Endodermal cell (in vitro differentiated cells): ENCODE measurements at regions not wholly inside any gene's neighbourhood (a gene's known extent, or its start where the extent isn't known, plus 50 kb on each side); places are given as distances from the start of the nearest gene placed in this dataset.
"Not testable (repeated sequence)": the region's sequence is repeated elsewhere in the genome, so short reads cannot be mapped to it uniquely, and the experiment has no call there.

Experiments used
- DNase-seq: peaks from one replicate; pipeline ENCODE4 v3.0.0-alpha.2; 2017
- H3K27ac ChIP-seq: 2 replicates; pipeline ENCODE4 v1.5.1; 2013; ENCODE audit warnings: mild to moderate bottlenecking, low read depth, low read length, moderate library complexity
- H3K27me3 ChIP-seq: 2 replicates; pipeline ENCODE4 v1.6.1; 2013; ENCODE audit warnings: mild to moderate bottlenecking, low read length, moderate library complexity; ENCODE audit not compliant: insufficient read depth, control insufficient read depth, poor library complexity, severe bottlenecking
- H3K36me3 ChIP-seq: 2 replicates; pipeline ENCODE4 v1.7.0; 2013; ENCODE audit warnings: mild to moderate bottlenecking, low read length, moderate library complexity; ENCODE audit not compliant: control insufficient read depth, insufficient read depth
- H3K4me1 ChIP-seq: one replicate; pipeline ENCODE4 v1.7.0; 2013; ENCODE audit warnings: low read length; ENCODE audit not compliant: control insufficient read depth, insufficient read depth
- H3K4me3 ChIP-seq: 2 replicates; pipeline ENCODE4 v1.5.1; 2013; ENCODE audit warnings: mild to moderate bottlenecking, low read length, moderate library complexity
- H3K9ac ChIP-seq: 2 replicates; pipeline ENCODE4 v1.6.1; 2013; ENCODE audit warnings: mild to moderate bottlenecking, low read length, moderate library complexity; ENCODE audit not compliant: poor library complexity, severe bottlenecking; ENCODE audit errors: extremely low read depth
- H3K9me3 ChIP-seq: 2 replicates; pipeline ENCODE4 v1.6.1; 2013; ENCODE audit warnings: mild to moderate bottlenecking, low read length, moderate library complexity; ENCODE audit not compliant: control insufficient read depth
- H3K27ac Mint-ChIP-seq: 2 replicates; pipeline ENCODE4 v1.8.0; 2020; ENCODE audit warnings: mixed read lengths
- H3K27me3 Mint-ChIP-seq: 2 replicates; pipeline ENCODE4 v1.8.0; 2021; ENCODE audit warnings: mild to moderate bottlenecking, mixed read lengths; ENCODE audit not compliant: insufficient read depth
- H3K36me3 Mint-ChIP-seq: 2 replicates; pipeline ENCODE4 v1.8.0; 2020; ENCODE audit warnings: low read depth, mixed read lengths
- H3K4me1 Mint-ChIP-seq: 2 replicates; pipeline ENCODE4 v1.8.0; 2020; ENCODE audit warnings: mixed read lengths
- H3K4me3 Mint-ChIP-seq: 2 replicates; pipeline ENCODE4 v1.8.0; 2020; ENCODE audit warnings: mild to moderate bottlenecking, moderate library complexity, mixed read lengths
- H3K9me3 Mint-ChIP-seq: 2 replicates; pipeline ENCODE4 v1.8.0; 2020; ENCODE audit warnings: mild to moderate bottlenecking, mixed read lengths
- WGBS, 2 experiments: methylation state at CpG; one replicate each; pipeline versions ENCODE4 v1.1.5 to v1.1.7; 2013; ENCODE audit warnings: missing lambda C conversion rate in 2 of 2, mixed read lengths in 1 of 2; ENCODE audit not compliant: insufficient coverage in 1 of 2, insufficient read length in 1 of 2; 5-methylcytosine and 5-hydroxymethylcytosine counted together
- TF ChIP-seq, protein P1 (sequence below): fragments of 200-600 bp; sonication (generic); conservative IDR thresholded peaks from 2 replicates; pipeline ENCODE4 v1.5.0; 2021; ENCODE audit warnings: antibody characterized with exemption, mild to moderate bottlenecking

DNA sequence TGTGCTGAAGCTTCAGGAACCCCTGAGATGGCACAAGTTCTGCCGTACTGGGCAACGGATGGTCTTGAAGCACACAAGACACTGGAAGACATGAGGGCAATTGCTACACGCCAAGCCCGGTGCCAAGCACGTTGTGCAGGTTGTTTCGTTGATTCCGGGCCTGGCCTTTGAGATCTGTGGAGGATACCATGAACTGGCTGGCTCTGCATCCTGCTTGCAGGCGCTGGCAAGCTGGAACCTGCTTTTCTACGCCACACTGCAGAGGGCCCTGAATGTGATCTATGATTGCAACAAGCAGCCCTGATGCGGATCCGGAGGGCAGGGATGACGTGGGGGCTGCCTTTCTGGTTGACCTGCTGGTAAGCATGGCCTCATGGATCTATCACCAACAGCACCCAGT, 262.5 kb upstream of the ATP10A start:
- peaks cover 3% of the 10 kb centered on the region for H3K27me3 Mint-ChIP-seq
- Histone ChIP-seq H3K9me3 (no peaks in the 10 kb centered on the region), H3K9ac (no peak overlapping the region), H3K4me3 (no peak overlapping the region), H3K27me3 (no peaks in the 10 kb centered on the region), H3K27ac (no peak overlapping the region), H3K36me3 (no peaks in the 10 kb centered on the region), H3K4me1 (peaks cover 2% of the 10 kb centered on the region)
- H3K4me1 Mint-ChIP-seq: peaks cover 12% of the 10 kb centered on the region
- H3K36me3 Mint-ChIP-seq: no peaks in the 10 kb centered on the region
- H3K9me3 Mint-ChIP-seq: peaks cover 3% of the 10 kb centered on the region
- H3K27ac Mint-ChIP-seq: no peak overlapping the region
- TF ChIP-seq, protein P1, sequence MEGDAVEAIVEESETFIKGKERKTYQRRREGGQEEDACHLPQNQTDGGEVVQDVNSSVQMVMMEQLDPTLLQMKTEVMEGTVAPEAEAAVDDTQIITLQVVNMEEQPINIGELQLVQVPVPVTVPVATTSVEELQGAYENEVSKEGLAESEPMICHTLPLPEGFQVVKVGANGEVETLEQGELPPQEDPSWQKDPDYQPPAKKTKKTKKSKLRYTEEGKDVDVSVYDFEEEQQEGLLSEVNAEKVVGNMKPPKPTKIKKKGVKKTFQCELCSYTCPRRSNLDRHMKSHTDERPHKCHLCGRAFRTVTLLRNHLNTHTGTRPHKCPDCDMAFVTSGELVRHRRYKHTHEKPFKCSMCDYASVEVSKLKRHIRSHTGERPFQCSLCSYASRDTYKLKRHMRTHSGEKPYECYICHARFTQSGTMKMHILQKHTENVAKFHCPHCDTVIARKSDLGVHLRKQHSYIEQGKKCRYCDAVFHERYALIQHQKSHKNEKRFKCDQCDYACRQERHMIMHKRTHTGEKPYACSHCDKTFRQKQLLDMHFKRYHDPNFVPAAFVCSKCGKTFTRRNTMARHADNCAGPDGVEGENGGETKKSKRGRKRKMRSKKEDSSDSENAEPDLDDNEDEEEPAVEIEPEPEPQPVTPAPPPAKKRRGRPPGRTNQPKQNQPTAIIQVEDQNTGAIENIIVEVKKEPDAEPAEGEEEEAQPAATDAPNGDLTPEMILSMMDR: no peak
- no peak overlapping the region for H3K4me3 Mint-ChIP-seq
- WGBS, 2 experiments: 93 to 96% methylated on average over 12 of the region's 12 CpGs
- DNase-seq: no peak

DNA sequence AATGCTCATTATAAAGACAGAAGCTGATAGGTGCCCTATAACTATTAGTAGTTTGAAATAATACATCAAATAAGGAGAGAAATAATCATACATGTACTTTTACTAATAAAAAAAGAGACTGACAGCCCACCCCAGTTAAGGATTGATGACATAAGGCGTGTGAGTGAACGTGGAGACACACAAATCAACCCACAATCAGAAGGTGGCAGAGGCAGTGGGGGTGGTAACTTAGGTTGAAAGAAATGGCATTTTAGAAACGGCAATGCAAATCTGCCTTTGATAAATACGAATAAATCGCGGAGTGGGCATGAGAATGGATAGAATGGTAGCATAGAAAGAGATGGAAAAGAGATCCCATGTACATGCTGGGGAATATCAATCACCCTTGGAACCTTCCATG, 256.2 kb upstream of the ATP10A start:
- Histone ChIP-seq H3K9me3 (no peaks in the 10 kb centered on the region), H3K27me3 (no peaks in the 10 kb centered on the region), H3K4me3 (no peak overlapping the region), H3K36me3 (no peaks in the 10 kb centered on the region), H3K9ac (no peak overlapping the region), H3K27ac (no peak overlapping the region), H3K4me1 (no peaks in the 10 kb centered on the region)
- TF ChIP-seq, protein P1: no peak
- no peaks in the 10 kb centered on the region for H3K27me3 Mint-ChIP-seq
- no peaks in the 10 kb centered on the region for H3K9me3 Mint-ChIP-seq
- H3K4me3 Mint-ChIP-seq: no peak overlapping the region
- H3K27ac Mint-ChIP-seq: no peak overlapping the region
- no peak for DNase-seq
- no peaks in the 10 kb centered on the region for H3K36me3 Mint-ChIP-seq
- WGBS, 2 experiments: 91% methylated on average over 5 to 6 of the region's 6 CpGs
- H3K4me1 Mint-ChIP-seq: peaks cover 2% of the 10 kb centered on the region

GRCh38 chr15:26115229-26115943, 252.3 kb upstream of the ATP10A start:
- H3K4me3 Mint-ChIP-seq: no peak overlapping the region
- no peaks in the 10 kb centered on the region for H3K9me3 Mint-ChIP-seq

GRCh38 chr15:26114128-26114527, 251.0 kb upstream of the ATP10A start:
- H3K36me3 ChIP-seq, H3K9me3 ChIP-seq, H3K27ac ChIP-seq, H3K9me3 Mint-ChIP-seq, H3K4me1 ChIP-seq, H3K36me3 Mint-ChIP-seq, H3K27me3 Mint-ChIP-seq, H3K4me3 Mint-ChIP-seq, H3K27me3 ChIP-seq, DNase-seq, H3K27ac Mint-ChIP-seq, H3K9ac ChIP-seq, H3K4me1 Mint-ChIP-seq, H3K4me3 ChIP-seq: not testable (repeated sequence)
- WGBS, 2 experiments: 79 to 81% methylated on average over 6 to 8 of the region's 8 CpGs

More at GRCh38 chr15:26115229-26115943, 252.3 kb upstream of the ATP10A start:
- Histone ChIP-seq H3K36me3 (no peaks in the 10 kb centered on the region), H3K27ac (no peak overlapping the region), H3K4me1 (no peaks in the 10 kb centered on the region), H3K9ac (no peak overlapping the region), H3K9me3 (no peaks in the 10 kb centered on the region), H3K27me3 (no peaks in the 10 kb centered on the region), H3K4me3 (no peak overlapping the region)
- DNase-seq: no peak
- TF ChIP-seq, protein P1: no peak
- WGBS, 2 experiments: 80 to 83% methylated on average over 1 to 9 of the region's 9 CpGs
- Mint-ChIP-seq H3K27ac (no peak overlapping the region), H3K27me3 (no peaks in the 10 kb centered on the region), H3K4me1 (peaks cover 2% of the 10 kb centered on the region), H3K36me3 (no peaks in the 10 kb centered on the region)
